Activated CD4-positive, alpha-beta T cell treated with anti-CD3 and anti-CD28 coated beads for 36 hours (primary cell): ENCODE measurements at regions not wholly inside any gene's neighbourhood (a gene's known extent, or its start where the extent isn't known, plus 50 kb on each side); places are given as distances from the start of the nearest gene placed in this dataset.
"Not testable (repeated sequence)": the region's sequence is repeated elsewhere in the genome, so short reads cannot be mapped to it uniquely, and the experiment has no call there.

ENCODE experiments used
- ATAC-seq: fragments of 200-7000 bp; cut with Tn5 transposase; one replicate; pipeline ENCODE4 v1.10.0; 2021; ENCODE audit warnings: mild to moderate bottlenecking, moderate library complexity
- CTCF ChIA-PET: fragments of 350-600 bp; sonication (Branson Sonifier 250); formaldehyde crosslinking; loops from one replicate; lab custom pipeline; 2021; ENCODE audit warnings: antibody characterized with exemption; lab: Charles Lee
- POLR2A ChIA-PET: fragments of 350-600 bp; sonication (Branson Sonifier 250); formaldehyde crosslinking; loops from one replicate; lab custom pipeline; 2021; ENCODE audit warnings: antibody characterized with exemption, inconsistent platforms; lab: Charles Lee
- DNase-seq: peaks from one replicate; pipeline ENCODE4 v3.0.0-alpha.2; 2020
- H3K27ac Mint-ChIP-seq: one replicate; pipeline ENCODE4 v1.8.0; 2021; ENCODE audit warnings: mixed read lengths
- H3K27me3 Mint-ChIP-seq: one replicate; pipeline ENCODE4 v1.8.0; 2021; ENCODE audit warnings: mixed read lengths
- H3K36me3 Mint-ChIP-seq: one replicate; pipeline ENCODE4 v1.8.0; 2021; ENCODE audit warnings: low read depth, mixed read lengths
- H3K4me1 Mint-ChIP-seq: one replicate; pipeline ENCODE4 v1.8.0; 2021; ENCODE audit warnings: mixed read lengths
- H3K4me3 Mint-ChIP-seq: one replicate; pipeline ENCODE4 v1.8.0; 2021; ENCODE audit warnings: mild to moderate bottlenecking, moderate library complexity, mixed read lengths
- H3K9me3 Mint-ChIP-seq: one replicate; pipeline ENCODE4 v1.8.0; 2021; ENCODE audit warnings: low read depth, mixed read lengths
- intact Hi-C, 2 experiments: fragments of 100-400 bp; cut with DNase I in 1 of 2; cut with micrococcal nuclease in 1 of 2; formaldehyde crosslinking; loops; one replicate each; pipeline versions ENCODE4 v1.14.2 to v1.15.1; 2022 to 2024; cut with DNase I, micrococcal nuclease

DNA sequence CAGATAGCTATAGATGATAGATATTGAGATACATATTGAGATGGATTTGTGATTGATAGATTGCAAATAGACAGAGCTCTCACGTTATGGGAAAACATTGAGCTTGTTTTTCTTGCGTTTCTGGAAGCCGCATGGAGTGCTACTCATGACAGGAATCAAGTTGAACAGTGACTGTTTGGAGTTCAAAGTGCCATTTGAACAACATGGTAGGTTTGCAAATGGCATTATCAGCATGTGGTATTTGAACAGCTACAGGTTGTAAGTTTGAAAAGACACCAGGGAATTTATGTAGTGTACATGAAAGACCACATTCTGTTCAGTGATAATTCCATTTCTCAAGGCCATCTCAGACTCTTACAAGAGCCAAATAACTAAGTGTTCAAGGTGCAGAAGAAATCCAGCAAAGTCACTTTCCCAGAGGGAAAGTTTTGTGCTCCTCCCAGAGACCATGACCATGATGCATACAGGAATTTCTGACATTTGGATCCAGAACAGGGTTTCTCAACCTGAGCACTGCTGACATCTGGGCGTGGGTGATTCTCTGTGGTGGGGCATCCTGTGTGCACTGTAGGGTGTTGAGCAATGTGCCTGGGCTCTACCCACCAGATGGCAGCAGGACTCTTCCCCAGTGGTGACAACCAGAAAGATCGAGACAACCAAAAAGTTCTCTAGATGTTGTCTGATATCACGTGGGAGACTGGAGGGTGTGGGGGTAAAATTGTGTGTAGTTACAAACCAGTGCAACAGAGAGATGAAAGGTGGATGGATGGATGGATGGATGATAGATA, 399.1 kb upstream of the AMELY start:
- Mint-ChIP-seq H3K9me3 (no peaks in the 10 kb centered on the region), H3K4me1 (peaks cover 53% of the 10 kb centered on the region), H3K4me3 (no peak overlapping the region), H3K36me3 (peaks cover 53% of the 10 kb centered on the region), H3K27ac (peak overlapping the region; percentile 94), H3K27me3 (no peaks in the 10 kb centered on the region)
- DNase-seq (peak; percentile 79), ATAC-seq (peak; percentile 97)
- ChIA-PET POLR2A (no interaction called here), CTCF (interaction anchor here (1.2 to 1.8 kb wide), 3 partner anchors 11 to 225 kb away, joined by 3 to 6 read pairs (median 4); no protein-coding TSS in a partner anchor)
- intact Hi-C loops, result loop anchor here in 1 of 2 experiments (1.0 kb wide), 1 partner anchor 16 kb away; no protein-coding TSS in a partner anchor

DNA sequence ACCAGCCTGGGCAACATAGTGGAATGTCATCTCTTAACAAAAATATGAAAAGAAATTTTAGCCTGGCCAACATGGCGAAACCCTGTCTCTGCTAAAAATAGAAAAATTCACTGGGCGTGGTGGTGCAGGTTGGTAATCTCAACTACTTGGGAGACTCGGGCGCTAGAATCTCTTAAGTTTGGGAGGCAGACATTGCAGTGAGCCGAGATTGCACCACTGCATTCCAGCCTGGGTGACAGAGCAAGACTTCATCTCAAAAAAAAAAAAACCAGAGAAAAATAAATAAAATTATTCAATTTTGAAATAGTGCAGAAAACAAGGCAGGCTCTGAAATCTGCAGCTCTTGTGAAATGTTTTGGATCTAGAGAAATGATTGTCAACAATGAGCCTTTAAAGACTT, 397.3 kb upstream of the AMELY start:
- POLR2A ChIA-PET, result no interaction called here
- no peaks in the 10 kb centered on the region for H3K27me3 Mint-ChIP-seq
- no peak for ATAC-seq
- no peak for DNase-seq
- no peak overlapping the region for H3K4me3 Mint-ChIP-seq
- CTCF ChIA-PET, result interaction anchor here (1.1 to 1.8 kb wide), 2 partner anchors 9 to 17 kb away, joined by 3 to 6 read pairs; no protein-coding TSS in a partner anchor
- no peak overlapping the region for H3K27ac Mint-ChIP-seq
- H3K4me1 Mint-ChIP-seq, result peaks cover 56% of the 10 kb centered on the region
- no peaks in the 10 kb centered on the region for H3K9me3 Mint-ChIP-seq
- intact Hi-C loops, result no loop called here
- H3K36me3 Mint-ChIP-seq, result peaks cover 58% of the 10 kb centered on the region

DNA sequence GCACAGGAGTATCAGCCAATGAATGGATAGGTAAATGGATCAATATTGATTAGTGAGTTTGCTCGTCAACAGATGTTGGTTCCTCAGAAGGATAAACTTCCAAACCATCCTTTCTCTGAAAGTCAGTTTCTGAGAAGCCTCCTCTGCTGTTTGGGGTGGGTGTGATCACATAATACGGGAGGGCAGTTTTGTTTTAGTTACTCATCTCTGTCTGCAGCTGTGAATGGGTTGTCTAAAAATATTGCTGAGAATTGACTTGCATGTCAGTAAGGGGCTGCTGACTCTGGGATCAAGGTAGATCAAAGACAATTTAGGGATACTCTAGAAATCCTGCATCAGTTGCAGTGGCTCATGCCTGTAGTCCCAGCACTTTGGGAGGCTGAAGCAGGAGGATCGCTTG, 390.8 kb upstream of the AMELY start:
- Mint-ChIP-seq H3K36me3 (peaks cover 49% of the 10 kb centered on the region), H3K27ac (peak overlapping the region; percentile 76), H3K27me3 (no peaks in the 10 kb centered on the region), H3K4me3 (no peak overlapping the region), H3K4me1 (peaks cover 61% of the 10 kb centered on the region), H3K9me3 (no peaks in the 10 kb centered on the region)
- intact Hi-C loops, result no loop called here
- DNase-seq, result no peak
- CTCF ChIA-PET, result no interaction called here
- POLR2A ChIA-PET, result no interaction called here
- peak; percentile 68 for ATAC-seq

- CTCF ChIA-PET, result interaction anchor here (2.2 kb wide), 1 partner anchor 10 kb away, joined by 6 read pairs; no protein-coding TSS in a partner anchor
- Mint-ChIP-seq H3K4me1 (peaks cover 61% of the 10 kb centered on the region), H3K4me3 (no peak overlapping the region), H3K36me3 (peaks cover 41% of the 10 kb centered on the region), H3K9me3 (no peaks in the 10 kb centered on the region), H3K27ac (peak overlapping the region; percentile 63), H3K27me3 (no peaks in the 10 kb centered on the region)
- no peak for DNase-seq
- intact Hi-C loops, result no loop called here
- POLR2A ChIA-PET, result no interaction called here
- ATAC-seq, result no peak
Observed at GRCh38 chrY:7299960-7300359, 388.4 kb upstream of the AMELY start.

DNA sequence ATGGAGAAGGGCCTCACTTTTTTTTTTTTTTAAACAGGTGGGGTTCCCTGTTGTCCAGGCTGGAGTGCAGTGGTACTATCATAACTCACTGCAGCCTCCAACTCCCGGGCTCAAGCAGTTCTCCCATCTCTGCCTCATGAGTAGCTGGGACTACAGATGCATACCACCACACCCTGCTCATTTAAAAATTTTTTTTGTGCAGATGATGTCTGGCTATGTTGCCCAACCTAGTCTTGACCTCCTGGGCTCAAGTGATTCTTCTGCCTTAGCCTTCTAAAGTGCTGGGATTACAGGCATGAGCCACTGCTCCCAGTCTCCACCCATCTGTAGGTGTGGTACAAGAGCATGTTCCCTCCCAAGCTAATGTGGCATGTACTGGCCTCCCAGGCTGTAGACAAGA, 380.6 kb upstream of the AMELY start:
- Mint-ChIP-seq H3K27ac (no peak overlapping the region), H3K36me3 (peaks cover 40% of the 10 kb centered on the region), H3K9me3 (no peaks in the 10 kb centered on the region), H3K4me3 (no peak overlapping the region), H3K4me1 (peaks cover 56% of the 10 kb centered on the region), H3K27me3 (no peaks in the 10 kb centered on the region)
- intact Hi-C loops, result loop anchor here in 1 of 2 experiments (5.0 kb wide), 1 partner anchor 50 kb away; no protein-coding TSS in a partner anchor
- DNase-seq (no peak), ATAC-seq (no peak)
- ChIA-PET POLR2A (no interaction called here), CTCF (interaction anchor here (1.0 kb wide), 1 partner anchor 20 kb away, joined by 4 read pairs; no protein-coding TSS in a partner anchor)

- ChIA-PET CTCF (interaction anchor here (1.0 to 2.4 kb wide), 4 partner anchors 10 to 17 kb away, joined by 3 to 9 read pairs (median 3); no protein-coding TSS in a partner anchor), POLR2A (interaction anchor here (0.6 to 1.1 kb wide), 4 partner anchors 14 to 65 kb away, joined by 3 to 4 read pairs (median 4); no protein-coding TSS in a partner anchor)
- H3K4me3 Mint-ChIP-seq, result peak overlapping the region; percentile 61
- H3K27me3 Mint-ChIP-seq, result no peaks in the 10 kb centered on the region
- peaks cover 45% of the 10 kb centered on the region for H3K36me3 Mint-ChIP-seq
- DNase-seq (peak; percentile 40), ATAC-seq (peak; percentile 53)
- H3K27ac Mint-ChIP-seq, result peak overlapping the region; percentile 90
- intact Hi-C loops, result loop anchor here in 1 of 2 experiments (1.0 to 5.0 kb wide), 4 partner anchors 9 to 52 kb away; no protein-coding TSS in a partner anchor
- H3K4me1 Mint-ChIP-seq, result peaks cover 58% of the 10 kb centered on the region
- H3K9me3 Mint-ChIP-seq, result no peaks in the 10 kb centered on the region
Observed at GRCh38 chrY:7289889-7290833, 378.6 kb upstream of the AMELY start.

DNA sequence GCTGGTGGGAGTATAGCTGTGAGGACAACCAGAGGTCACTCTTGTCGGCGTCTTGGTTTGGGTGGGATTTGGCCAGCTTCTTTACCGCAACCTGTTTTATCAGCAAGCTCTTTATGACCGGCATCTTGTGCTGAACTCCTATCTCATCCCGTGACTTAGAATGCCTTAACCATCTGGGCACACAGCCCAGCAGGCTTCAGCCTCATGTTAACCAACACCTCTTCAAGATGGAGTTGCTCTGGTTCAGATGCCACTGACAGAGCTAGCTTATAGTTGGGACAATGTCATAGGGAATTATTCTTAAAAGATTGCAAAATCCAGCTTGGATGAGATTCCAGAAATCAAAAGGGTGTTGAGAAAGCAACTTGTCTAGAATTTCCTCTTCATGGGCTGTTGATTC, 377.1 kb upstream of the AMELY start:
- H3K4me3 Mint-ChIP-seq, result no peak overlapping the region
- peaks cover 62% of the 10 kb centered on the region for H3K4me1 Mint-ChIP-seq
- ATAC-seq (no peak), DNase-seq (no peak)
- peak overlapping the region; percentile 90 for H3K27ac Mint-ChIP-seq
- peaks cover 52% of the 10 kb centered on the region for H3K36me3 Mint-ChIP-seq
- intact Hi-C loops, result loop anchor here in 1 of 2 experiments (1.0 kb wide), 1 partner anchor 7 kb away; no protein-coding TSS in a partner anchor
- no peaks in the 10 kb centered on the region for H3K9me3 Mint-ChIP-seq
- CTCF ChIA-PET, result interaction anchor here (2.4 kb wide), 1 partner anchor 13 kb away, joined by 9 read pairs; no protein-coding TSS in a partner anchor
- no peaks in the 10 kb centered on the region for H3K27me3 Mint-ChIP-seq
- POLR2A ChIA-PET, result no interaction called here

DNA sequence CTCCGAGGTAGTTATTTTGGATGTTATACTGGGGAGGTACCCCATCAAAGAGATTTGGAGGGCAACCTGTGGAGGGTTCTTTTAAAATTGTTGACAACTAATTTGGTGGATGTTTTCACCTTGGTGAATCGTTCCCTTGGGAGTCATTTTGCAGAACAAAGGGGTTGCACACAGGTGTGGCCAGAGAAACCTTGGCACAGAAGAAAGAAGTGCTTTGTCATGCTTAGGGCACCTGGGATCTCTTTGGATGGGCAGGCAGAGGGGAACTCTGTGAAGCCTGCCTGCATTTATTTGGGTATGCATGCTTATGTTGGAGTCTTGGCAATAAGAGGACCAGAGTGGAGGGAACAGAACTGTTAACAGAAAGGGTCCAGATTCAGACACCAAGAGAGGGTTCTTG, 376.4 kb upstream of the AMELY start:
- H3K9me3 Mint-ChIP-seq, intact Hi-C loops, H3K4me3 Mint-ChIP-seq, ATAC-seq, POLR2A ChIA-PET, H3K27me3 Mint-ChIP-seq, DNase-seq: not testable (repeated sequence)
- peaks cover 66% of the 10 kb centered on the region for H3K4me1 Mint-ChIP-seq
- CTCF ChIA-PET, result interaction anchor here (2.4 kb wide), 1 partner anchor 12 kb away, joined by 9 read pairs; no protein-coding TSS in a partner anchor
- peak overlapping the region; percentile 84 for H3K27ac Mint-ChIP-seq
- H3K36me3 Mint-ChIP-seq, result peaks cover 54% of the 10 kb centered on the region

GRCh38 chrY:7285388-7285787, 373.8 kb upstream of the AMELY start:
- Mint-ChIP-seq H3K27ac (peak overlapping the region; percentile 42), H3K9me3 (no peaks in the 10 kb centered on the region), H3K4me1 (peaks cover 61% of the 10 kb centered on the region), H3K4me3 (no peak overlapping the region), H3K27me3 (no peaks in the 10 kb centered on the region), H3K36me3 (peaks cover 48% of the 10 kb centered on the region)
- ChIA-PET POLR2A (no interaction called here), CTCF (no interaction called here)
- intact Hi-C loops, result no loop called here
- peak; percentile 21 for ATAC-seq
- DNase-seq, result no peak

DNA sequence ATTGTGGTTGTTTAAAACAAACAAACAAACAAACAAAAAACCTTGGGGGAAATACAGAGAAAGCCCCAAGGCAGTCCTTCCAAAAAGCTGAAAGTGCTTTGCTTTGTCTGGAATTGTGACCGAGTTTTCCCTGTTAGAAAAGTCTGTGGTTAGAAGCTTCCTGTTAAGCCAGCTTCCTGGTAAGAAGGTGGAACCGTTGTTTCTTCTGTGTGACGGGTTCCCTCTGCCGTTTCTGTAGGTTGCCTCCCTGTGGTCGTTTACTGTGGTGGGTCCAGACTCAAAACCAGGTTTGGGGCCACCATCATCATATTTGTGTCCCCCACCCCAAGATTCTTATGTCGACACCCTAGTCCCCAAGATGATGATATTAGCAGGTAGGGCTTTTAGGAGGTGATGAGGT, 371.4 kb upstream of the AMELY start:
- Mint-ChIP-seq H3K27me3 (no peaks in the 10 kb centered on the region), H3K4me3 (peak overlapping the region; percentile 19), H3K9me3 (no peaks in the 10 kb centered on the region), H3K36me3 (peaks cover 55% of the 10 kb centered on the region), H3K27ac (peak overlapping the region; percentile 87), H3K4me1 (peaks cover 71% of the 10 kb centered on the region)
- CTCF ChIA-PET, result interaction anchor here (1.4 kb wide), 1 partner anchor 8 kb away, joined by 3 read pairs; no protein-coding TSS in a partner anchor
- intact Hi-C loops, result no loop called here
- POLR2A ChIA-PET, result interaction anchor here (1.1 kb wide), 1 partner anchor 9 kb away, joined by 4 read pairs; no protein-coding TSS in a partner anchor
- no peak for DNase-seq
- no peak for ATAC-seq
